Stomach (tissue), 4 donors: ENCODE measurements at regions not wholly inside any gene's neighbourhood (a gene's known extent, or its start where the extent isn't known, plus 50 kb on each side); places are given as distances from the start of the nearest gene placed in this dataset.

Experiments used
- CTCF ChIP-seq, 7 experiments: fragments of 450-650 bp in 4 of 7; fragments of 200-600 bp in 3 of 7; sonication (generic) in 3 of 7; IDR thresholded peaks; one replicate each; pipeline ENCODE4 v1.5.1; 2016 to 2019; ENCODE audit warnings: antibody characterized with exemption in 7 of 7, control low read depth in 2 of 7, mild to moderate bottlenecking in 1 of 7
- EP300 ChIP-seq: sonication (generic); formaldehyde crosslinking; IDR thresholded peaks from one replicate; pipeline ENCODE4 v1.6.1; 2017; ENCODE audit warnings: antibody characterized with exemption
- POLR2A ChIP-seq, 4 donors: fragments of 450-650 bp; IDR thresholded peaks; one replicate each; pipeline ENCODE4 v1.6.1; 2016; ENCODE audit warnings: antibody characterized with exemption in 4 of 4, control low read depth in 2 of 4, mild to moderate bottlenecking in 1 of 4, moderate library complexity in 1 of 4
- POLR2AphosphoS5 ChIP-seq, 3 donors: sonication (generic); formaldehyde crosslinking; IDR thresholded peaks; one replicate each; pipeline ENCODE4 v1.6.1; 2016; ENCODE audit warnings: antibody characterized with exemption in 3 of 3

- TF ChIP-seq CTCF (IDR thresholded peaks at IDR 0.05) (no peak), POLR2AphosphoS5 (IDR thresholded peaks at IDR 0.05) (no peak), POLR2A (IDR thresholded peaks at IDR 0.05) (no peak), EP300 (no peak)
These were observed 180.7 kb upstream of the HS3ST5 start for GRCh38 chr6:114523508-114523907.
